Activated gamma-delta T cell treated with anti-CD3 and anti-CD28 coated beads, Interleukin-2, amount 50 U/mL, for 16 hours (primary cell): ENCODE measurements at regions not wholly inside any gene's neighbourhood (a gene's known extent, or its start where the extent isn't known, plus 50 kb on each side); places are given as distances from the start of the nearest gene placed in this dataset.
"Not testable (repeated sequence)": the region's sequence is repeated elsewhere in the genome, so short reads cannot be mapped to it uniquely, and the experiment has no call there.

Experiments
- DNase-seq: peaks from one replicate; pipeline ENCODE4 v3.0.0-alpha.2; 2020; ENCODE audit warnings: low read depth

DNA sequence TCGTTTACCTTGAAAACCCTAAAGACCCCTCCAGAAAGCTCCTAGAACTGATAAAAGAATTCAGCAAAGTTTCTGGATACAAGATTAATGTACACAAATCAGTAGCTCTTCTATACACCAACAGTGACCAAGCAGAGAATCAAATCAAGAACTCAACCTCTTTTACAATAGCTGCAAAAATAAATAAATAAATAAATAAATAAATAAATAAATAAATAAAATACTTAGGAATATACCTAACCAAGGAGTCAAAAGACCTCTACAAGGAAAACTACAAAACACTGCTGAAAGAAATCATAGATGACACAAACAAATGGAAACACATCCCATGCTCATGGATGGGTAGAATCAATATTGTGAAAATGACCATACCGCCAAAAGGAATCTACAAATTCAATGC, 186.8 kb upstream of the EOLA2 start:
- not testable (repeated sequence) for DNase-seq

DNA sequence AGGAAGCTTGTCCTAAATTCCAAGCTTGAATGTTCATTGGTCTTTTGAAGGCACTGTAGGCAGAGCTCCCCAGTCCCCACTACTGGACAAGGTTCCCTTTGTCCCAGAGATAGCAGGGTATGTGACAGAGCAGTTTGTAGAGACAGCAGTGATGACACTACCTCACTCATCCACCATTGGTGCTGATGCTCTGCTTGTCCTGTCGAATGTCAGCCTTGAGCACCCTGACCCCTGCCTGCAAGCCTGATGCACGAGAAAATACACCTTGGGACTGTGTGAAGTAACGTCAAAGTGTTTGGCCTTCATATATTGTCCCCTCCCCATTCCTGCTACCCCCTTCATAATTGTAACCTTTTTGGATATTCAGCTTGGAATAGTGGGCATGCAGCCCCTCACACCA, 188.9 kb upstream of the EOLA2 start:
- no peak for DNase-seq

DNA sequence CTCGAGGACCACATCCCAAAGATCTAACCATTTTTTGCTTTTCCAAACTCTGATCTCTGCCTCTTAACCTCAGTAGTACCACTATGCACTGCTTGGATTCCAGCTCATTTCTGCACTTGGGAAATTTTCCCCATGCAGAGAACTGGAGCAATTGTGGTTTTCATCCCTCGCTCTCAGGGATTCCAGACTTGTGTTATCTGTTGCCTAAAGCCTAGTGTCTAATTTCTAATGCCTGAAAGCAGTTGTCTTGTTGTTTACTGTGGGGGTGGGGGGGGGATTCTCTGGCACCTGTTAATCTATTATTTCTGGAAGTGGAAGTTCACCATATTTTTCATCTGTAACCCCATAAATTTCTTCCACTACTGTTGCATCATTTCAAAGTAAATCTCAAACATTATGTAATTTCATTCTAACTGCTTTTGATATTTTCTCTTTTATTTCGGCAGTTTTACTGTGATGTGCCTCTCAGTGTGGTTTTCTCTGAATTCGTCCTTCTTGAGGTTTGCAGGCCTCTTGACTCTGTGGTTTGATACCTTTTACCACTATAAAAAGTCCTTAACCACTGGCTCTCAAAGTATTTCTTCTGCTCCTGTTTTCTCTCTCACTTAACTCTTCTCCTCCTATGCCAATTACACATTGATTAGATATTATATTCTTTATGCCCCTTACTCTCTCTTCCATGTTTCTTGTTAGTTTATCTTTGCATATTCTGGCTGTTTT, 205.6 kb upstream of the EOLA2 start:
- no peak for DNase-seq

DNA sequence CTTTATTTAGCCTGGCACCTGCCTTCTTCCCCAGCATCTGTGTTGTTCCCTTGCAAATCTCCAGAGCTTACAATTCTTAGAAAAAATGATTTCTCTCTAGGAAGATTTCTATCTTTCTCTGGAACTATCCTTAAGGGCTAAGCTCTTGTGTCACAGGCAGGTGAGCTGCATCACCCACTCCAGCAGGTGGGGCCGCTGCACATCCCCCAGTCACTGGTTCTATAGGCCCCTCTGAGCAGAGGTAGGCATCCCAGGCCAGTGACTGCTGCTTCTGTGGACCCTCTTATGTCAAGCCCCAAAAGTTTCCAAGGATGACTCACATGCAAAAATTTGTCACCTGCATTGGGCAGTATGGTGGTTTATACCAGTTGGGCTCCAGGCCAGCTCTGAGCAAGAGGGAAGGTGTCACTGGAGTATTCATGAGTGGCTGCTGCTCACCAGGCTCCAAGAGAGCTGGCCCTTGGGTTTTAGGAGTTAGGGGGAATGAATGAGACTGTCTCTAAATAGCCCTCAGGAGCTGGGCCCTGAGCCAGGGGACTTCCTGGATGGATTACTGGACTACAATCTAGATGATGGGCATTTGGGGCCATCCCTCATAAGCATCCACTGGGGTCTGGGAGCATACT, 208.1 kb upstream of the EOLA2 start:
- DNase-seq: no peak

DNA sequence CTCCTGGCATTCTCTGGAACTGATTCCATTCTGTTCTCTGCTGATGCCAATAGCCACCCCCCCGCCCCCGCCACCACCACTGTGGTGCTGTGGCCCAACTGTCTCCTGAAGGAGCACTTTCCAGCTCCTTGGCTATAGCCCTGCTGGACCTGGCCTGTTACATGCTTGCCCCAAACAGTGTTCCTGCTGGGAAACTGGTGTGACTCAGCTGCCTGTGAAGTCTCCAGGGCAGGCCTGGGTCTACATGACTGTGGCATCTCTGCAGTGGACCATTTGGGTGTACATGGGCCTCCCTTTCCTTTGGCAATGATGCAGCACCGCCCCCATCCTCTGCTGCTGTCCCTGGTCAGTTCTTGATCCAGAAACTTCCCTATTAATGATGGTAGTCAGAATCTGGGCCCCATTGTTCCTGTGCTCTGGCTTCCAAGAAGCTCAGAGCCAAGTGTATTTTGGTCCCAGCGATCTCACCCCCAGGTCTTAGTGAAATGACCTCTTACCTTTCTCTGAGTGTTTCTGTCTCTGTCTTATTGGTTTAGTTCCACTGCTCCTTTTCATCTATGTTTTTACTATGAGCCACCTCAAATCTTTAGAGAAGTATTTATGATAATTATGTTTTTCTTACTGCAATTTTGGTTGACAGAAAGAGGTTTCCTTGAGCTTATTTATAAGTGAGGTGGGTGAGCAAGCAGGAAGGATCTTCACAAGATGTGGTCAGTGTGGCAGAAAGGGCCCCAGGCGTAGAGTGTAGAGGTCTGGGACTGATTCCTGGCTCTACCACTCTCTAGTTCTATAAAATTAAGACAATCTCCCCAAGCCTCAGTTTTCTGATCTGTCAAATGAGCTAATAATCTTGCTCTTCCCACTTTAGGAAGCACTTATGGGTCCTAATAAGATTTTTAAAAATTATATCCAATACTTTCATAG, 210.7 kb upstream of the EOLA2 start:
- DNase-seq: no peak

DNA sequence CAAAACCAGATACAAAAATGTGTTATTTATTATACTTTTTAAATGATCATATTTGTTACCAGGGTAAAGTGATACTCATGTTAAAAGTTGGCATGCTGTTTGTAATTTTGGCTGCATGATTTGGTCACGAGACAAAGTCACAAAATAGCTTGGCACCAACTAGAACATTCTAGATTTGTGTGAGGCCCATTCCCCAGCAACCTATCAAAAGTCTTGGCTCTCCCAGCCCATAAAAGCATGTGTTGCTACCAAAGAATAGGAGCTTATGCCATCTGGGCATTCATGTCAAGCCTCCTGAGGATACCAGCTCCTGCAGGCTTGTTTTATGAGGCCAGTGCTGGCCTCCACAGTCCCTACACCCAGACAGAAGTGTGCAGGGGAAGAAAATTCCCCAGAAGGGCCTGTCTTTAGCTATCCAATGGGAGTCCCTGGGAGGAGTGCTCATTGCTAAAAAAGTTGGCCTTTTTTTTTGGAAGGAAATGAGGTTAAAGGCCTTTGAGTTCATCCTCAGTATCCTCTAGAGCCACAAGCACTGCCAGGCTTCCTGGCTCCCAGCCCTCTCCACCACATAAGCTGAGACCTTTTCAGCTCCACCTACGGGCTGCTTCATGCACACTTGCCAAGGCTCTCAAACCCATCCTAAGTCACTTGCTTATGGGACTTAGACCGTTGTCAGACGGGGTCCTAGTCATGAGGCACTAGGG, 211.9 kb upstream of the EOLA2 start:
- no peak for DNase-seq

DNA sequence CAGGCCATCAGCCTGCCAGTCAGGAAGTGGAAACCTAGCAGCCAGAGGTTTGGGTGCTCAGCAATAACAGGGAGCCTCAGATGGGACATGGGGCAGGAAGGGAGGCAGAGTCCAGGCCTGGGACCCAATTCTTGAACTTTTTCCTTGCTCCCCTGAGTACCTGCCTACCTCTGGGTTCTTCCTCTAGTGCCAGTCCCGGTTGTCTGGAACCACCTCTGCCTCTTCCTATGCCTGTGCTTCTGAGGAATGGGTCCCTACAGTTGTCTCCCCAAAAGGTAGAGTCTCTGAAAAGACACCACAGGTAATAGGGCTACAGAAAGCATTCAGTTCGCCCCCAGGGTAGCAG, 212.4 kb upstream of the MAMLD1 start:
- DNase-seq: no peak

DNA sequence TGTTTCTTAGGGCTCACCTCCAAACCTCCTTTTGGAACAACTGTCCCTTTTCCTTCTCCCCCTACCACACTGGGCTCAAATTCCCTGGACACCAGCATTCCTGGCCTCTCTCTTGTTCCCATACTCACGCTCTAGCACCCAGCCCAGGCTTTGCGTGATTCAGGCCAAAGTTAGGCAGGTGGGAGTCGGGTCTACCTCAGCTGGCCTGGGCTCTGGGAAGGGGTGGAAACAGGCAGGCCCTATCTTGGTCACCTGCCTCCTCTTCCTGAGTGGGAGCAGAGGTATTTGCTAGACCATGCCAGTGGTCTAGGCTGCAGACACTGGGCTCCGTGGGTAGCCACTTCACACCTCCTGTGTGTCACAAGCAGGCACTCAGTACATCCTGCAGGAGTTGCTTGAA, 211.1 kb upstream of the MAMLD1 start:
- no peak for DNase-seq

DNA sequence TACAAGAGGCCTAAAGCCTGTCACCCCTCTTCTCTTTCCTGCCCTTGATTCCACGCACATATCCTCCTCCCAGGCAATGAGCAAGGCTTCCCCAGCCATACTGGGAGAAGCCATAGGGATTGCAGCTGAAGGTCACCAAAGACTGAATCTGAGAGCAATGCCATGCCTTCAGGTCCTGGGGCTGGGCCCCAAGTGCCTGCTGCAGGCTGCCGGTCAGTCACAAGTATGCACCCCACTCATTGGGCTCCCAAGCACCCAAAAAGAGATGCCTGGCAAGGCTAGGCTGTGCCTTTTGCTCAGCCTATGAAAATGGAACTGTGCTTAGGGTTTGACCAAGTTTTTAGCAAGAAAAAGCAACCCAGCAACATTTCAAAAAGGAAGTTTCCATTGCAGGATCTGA, 210.6 kb upstream of the MAMLD1 start:
- DNase-seq: no peak

DNA sequence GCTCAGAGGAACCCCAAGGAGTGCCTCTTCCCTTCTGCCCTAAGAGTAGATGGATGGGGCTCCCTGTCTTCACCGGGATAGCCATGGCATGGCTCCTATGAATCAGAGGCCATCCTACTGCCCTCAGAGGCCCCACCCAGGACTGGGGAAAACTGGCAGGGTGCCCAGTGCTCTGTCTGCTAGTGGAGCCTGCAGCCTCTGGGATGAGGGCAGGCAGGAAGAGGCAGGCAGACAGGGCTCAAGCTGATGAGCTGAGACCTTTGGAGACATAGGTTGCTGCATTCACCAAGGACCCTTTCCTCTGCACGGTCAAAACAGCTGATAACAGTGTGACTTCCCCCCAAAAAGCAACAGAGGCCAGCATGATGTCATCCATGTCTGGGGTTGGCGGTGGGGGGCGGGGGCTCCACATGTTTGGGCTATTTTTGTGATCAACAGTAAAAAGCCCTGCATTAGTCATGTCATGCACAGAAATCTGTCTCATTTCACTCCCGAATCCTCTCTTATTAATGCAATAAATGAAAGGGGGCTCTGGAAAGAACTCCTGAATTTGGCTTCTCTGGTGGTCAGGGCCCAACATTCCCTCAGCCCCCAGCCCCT, 207.6 kb upstream of the MAMLD1 start:
- no peak for DNase-seq

DNA sequence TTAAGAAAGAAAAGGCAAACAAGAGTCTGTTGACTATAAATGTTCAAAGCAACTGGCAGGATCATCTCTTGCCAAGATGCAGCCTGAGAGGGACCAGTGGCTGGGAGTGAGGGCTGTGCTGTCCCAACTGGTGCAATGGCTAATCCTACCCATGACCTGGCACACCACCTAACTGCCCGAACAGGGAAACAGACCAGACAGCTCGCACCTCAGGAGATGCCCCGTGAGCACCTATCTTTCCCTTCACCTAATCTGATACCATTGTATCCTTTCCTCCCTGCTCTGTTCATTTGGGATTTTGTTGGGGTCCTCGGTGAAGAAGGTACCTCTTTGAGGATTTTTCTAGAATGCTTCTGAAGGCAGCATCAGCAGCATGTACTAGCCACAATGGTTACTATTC, 206.5 kb upstream of the MAMLD1 start:
- DNase-seq: no peak

DNA sequence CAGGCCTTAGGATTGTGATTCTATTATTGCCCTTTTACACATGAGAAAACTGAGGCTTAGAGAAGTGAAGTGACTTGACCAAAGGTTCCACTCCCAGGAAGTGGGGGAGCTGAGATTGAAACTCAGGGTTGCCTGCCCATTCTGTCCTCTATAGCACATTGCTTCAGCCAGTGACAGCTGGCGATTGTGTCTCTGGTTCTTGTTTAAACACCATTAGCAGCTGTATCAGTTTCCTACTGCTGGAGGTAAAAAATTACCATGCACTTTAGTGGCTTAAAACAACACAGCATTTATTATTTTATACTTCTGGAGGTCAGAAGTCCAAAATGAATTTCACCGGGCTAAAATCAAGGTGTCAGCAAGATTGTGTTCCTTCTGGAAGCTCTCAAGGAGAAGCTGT, 205.8 kb upstream of the MAMLD1 start:
- DNase-seq: no peak

DNA sequence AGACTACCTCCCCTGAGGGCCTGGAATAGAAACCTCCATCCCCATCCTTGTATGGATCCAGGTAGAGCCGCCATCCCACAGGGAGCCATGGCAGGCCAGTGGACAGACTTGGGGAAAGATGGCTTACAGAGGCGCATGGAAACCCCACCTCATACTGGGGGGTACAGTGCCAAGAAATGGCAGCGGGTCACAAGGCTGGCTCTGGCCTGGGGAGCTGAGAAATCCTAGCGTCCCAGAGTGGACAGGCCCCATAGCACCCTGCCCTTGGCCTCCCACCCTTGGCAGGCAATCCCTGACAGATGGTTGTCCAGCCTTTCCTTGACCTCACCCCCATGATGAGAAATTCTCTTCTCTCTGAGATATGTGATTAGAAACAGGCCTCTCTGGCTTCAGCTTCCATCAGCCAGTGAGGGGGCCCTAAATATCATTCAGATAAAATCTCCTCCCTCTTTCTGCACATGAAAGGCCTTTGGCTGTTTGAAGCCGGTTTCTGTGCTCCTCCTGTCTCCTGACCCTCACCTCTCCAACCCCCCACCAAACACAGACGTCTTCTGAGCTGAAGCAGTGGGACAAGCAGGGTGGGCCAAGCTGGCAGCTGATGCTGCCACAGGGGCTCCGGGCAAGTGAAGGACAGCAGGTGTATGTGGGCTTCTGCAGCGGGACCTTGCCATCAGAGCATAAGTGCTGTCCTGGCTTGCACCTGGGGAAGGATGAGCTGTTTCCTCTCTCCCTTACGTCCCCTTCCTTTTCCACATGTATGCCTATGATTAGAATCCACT, 204.4 kb upstream of the MAMLD1 start:
- DNase-seq: no peak

DNA sequence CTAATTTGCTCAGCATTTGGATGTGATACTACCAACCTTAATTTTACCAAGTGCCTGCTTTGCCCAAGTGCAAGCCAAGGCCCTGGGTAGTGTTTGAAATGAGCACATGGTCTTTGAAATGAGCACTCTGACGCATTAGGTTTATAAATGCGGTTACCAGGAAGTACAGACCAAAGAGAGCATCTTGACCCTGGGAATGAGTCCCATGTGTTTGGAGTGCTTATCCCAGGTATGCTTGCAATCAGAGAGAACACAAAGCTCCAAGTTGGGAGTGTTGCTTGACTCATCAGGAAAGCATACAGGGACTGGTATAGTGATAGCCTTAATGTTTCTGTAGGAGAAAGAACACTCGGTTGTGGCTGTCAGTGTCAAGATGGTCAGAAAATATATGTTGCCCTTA, 203.6 kb upstream of the MAMLD1 start:
- DNase-seq: no peak

DNA sequence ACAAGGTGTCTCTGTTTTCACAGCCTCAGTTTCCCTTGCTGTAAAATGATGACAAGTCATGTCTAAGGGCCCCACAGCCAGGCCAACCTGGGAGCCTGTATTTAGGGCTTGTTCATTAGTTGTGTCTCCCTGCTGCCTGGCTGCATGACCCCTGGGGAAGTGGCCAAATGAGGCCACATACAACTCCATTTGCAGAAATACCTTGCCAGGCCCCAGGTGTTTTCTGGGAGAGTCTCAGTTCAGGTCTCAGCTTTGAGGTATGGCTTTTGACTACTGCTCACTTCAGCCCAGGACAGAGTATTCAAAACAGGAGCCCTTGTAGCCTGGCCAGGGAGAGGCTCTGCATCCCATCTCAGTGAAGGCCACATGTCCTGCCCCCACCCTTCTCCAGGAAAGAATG, 202.5 kb upstream of the MAMLD1 start:
- no peak for DNase-seq

DNA sequence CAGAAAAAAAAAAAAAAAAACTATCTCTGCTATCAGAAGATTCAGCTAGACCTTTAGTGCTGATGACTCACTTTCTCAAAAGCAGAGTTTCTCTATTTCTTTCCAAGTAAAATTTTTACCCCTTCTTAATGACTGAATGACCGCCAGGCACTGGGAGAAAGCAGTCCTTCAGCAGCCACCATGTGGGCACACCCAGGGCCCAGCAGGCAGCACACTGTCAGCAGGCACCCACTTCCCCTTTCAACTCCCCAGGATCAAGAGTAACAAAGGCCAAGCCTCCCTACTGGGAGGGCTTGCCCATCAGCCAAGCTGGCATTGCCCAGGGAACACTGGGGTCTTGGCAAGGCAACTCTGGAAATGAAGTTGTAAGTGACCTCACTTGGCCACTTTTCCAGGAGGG, 201.9 kb upstream of the MAMLD1 start:
- no peak for DNase-seq

DNA sequence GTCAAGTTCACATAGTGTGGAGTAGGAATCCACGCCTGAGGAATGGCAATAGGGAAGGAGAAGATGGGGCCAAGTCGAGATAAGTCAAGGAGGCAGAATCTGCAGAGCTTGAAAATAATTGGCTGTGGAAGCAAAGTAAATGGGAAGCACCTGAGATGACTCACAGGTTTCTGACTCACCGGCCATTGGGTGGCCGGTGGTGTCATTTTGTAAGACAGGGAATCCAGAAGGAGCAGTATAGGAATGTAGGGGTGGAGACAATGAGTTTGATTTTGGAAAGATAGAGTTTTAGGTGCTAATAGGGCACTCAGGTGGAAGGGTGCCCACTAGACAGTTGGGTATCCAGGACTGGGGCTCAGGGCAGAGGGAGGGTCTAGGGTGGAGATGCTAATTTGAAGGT, 201.0 kb upstream of the MAMLD1 start:
- DNase-seq: no peak

DNA sequence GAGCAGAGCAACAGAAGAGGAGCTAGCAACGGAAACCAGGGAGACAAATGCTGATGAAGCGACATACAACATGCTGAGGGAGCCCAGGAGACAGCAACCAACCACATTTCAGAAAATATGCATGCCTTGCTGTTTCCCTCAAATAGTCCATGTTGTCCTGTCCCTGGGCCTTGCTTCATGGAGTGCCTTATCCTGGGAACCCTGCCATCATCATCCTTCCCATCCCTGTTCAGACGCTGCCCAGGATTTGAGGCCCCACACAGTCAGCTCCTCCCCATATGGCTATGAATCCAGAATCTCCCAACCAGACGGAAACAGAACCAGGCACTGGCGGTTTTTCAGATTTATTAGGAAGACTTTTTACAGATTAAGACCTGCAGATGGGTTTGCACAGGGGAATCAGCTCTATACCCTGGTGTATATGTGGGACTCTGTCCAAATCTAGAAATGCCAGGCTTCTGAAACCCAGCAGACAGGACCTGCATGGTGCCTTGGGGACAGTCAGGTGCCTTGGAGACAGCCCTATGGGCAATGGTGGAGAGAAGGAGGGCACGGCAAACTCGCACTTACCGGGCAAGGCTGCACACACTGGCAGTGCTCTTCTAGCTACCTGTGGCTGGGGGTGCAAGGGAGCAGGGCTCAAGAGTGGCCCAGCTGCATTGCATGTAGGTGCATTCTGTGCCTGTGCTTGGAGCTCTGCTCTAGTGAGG, 199.7 kb upstream of the MAMLD1 start:
- DNase-seq: no peak

DNA sequence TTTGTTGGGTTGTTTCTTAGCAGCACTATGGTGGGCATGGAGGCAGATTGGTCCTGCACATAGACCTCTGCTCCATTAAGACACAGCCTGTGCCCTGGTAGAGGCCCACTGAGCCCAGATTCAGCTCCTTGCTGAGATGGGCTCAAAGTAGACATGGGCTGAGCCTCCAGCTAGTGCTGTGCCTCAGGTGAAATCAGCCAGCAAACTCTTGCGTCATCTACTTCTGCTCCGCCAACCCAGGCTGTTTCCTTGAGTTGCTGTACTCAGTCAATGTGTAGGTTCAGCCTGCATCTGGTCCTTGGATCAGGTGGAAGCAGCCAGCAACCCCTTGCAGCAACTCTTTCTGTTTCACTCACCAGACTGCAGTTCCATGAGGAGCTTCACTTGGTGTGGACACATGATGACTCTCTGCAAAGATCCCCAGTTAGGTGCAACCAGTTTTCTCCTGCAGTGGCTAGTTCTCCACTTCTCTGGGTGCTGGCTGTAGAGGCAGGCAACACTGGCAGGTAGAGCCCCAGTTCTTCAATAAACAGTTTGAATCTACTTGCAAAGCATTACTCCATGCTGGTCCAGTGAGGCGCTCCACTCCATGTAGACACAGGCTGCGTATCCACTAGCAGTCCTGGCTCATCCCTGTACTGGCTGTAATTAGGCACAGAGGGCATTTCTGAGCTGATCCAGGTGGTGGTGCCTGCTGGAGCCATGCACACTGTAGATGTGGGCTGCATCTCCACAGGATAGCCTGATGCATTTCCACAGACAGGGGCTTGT, 199.0 kb upstream of the MAMLD1 start:
- no peak for DNase-seq
